ENCODE measurements at regions not wholly inside any gene's neighbourhood (a gene's known extent, or its start where the extent isn't known, plus 50 kb on each side); places are given as distances from the start of the nearest gene placed in this dataset.

- no peaks in the 10 kb centered on the region for H3K79me2 ChIP-seq (ENCODE audit: insufficient read depth, low read length)
- no peaks in the 10 kb centered on the region for H4K20me1 ChIP-seq (ENCODE audit: insufficient read depth, low read length)
- H3F3A ChIP-seq (ENCODE audit: insufficient read depth, low read length) = no peaks in the 10 kb centered on the region
- no peak overlapping the region for H2AFZ ChIP-seq (ENCODE audit: low read length)
- H3K36me3 ChIP-seq (ENCODE audit: insufficient read depth, low read length) = no peaks in the 10 kb centered on the region
- no peaks in the 10 kb centered on the region for H3K9me3 ChIP-seq (ENCODE audit: low read length)
- no peaks in the 10 kb centered on the region for H3K27me3 ChIP-seq (ENCODE audit: insufficient read depth, low read length)
- H3K9me2 ChIP-seq (ENCODE audit: low read depth, low read length) = no peaks in the 10 kb centered on the region
- no peak overlapping the region for H3K4me2 ChIP-seq (ENCODE audit: low read length)
- H3K27ac ChIP-seq (ENCODE audit: low read depth, low read length, poor library complexity, severe bottlenecking) = no peak overlapping the region
- no peak overlapping the region for H3K4me3 ChIP-seq (ENCODE audit: low read depth, low read length, poor library complexity, severe bottlenecking)
- H3K9ac ChIP-seq (ENCODE audit: low read length) = no peak overlapping the region
- no peak for TF ChIP-seq CTCF (IDR thresholded peaks at IDR 0.05; ENCODE audit: low read length)
- TF ChIP-seq EZH2 (IDR thresholded peaks at IDR 0.05; ENCODE audit: borderline replicate concordance, low read length) = no peak
- no peaks in the 10 kb centered on the region for H3K4me1 ChIP-seq (ENCODE audit: insufficient read depth, low read length, severe bottlenecking)
Observed at GRCh38 chr4:36549252-36549651, 267.8 kb downstream of the DTHD1 start.

- no peak overlapping the region for H3K4me3 ChIP-seq (ENCODE audit: low read depth, low read length, poor library complexity, severe bottlenecking)
- no peaks in the 10 kb centered on the region for H4K20me1 ChIP-seq (ENCODE audit: insufficient read depth, low read length)
- H3K4me2 ChIP-seq (ENCODE audit: low read length) = no peak overlapping the region
- no peaks in the 10 kb centered on the region for H3K9me3 ChIP-seq (ENCODE audit: low read length)
- H3F3A ChIP-seq (ENCODE audit: insufficient read depth, low read length) = no peaks in the 10 kb centered on the region
- TF ChIP-seq EZH2 (IDR thresholded peaks at IDR 0.05; ENCODE audit: borderline replicate concordance, low read length) (no peak), CTCF (IDR thresholded peaks at IDR 0.05; ENCODE audit: low read length) (no peak)
- H3K9me2 ChIP-seq (ENCODE audit: low read depth, low read length) = no peaks in the 10 kb centered on the region
- H3K36me3 ChIP-seq (ENCODE audit: insufficient read depth, low read length) = no peaks in the 10 kb centered on the region
- no peak overlapping the region for H3K27ac ChIP-seq (ENCODE audit: low read depth, low read length, poor library complexity, severe bottlenecking)
- no peaks in the 10 kb centered on the region for H3K79me2 ChIP-seq (ENCODE audit: insufficient read depth, low read length)
- no peaks in the 10 kb centered on the region for H3K4me1 ChIP-seq (ENCODE audit: insufficient read depth, low read length, severe bottlenecking)
- H2AFZ ChIP-seq (ENCODE audit: low read length) = no peak overlapping the region
- H3K9ac ChIP-seq (ENCODE audit: low read length) = no peak overlapping the region
- no peaks in the 10 kb centered on the region for H3K27me3 ChIP-seq (ENCODE audit: insufficient read depth, low read length)
Observed at GRCh38 chr4:36549992-36550391, 268.6 kb downstream of the DTHD1 start.

- TF ChIP-seq EZH2 (IDR thresholded peaks at IDR 0.05; ENCODE audit: borderline replicate concordance, low read length) (no peak), CTCF (IDR thresholded peaks at IDR 0.05; ENCODE audit: low read length) (no peak)
- H3K27ac ChIP-seq (ENCODE audit: low read depth, low read length, poor library complexity, severe bottlenecking) = no peak overlapping the region
Observed at GRCh38 chr4:36551697-36552214, 270.3 kb downstream of the DTHD1 start.

More at GRCh38 chr4:36551697-36552214, 270.3 kb downstream of the DTHD1 start:
- Histone ChIP-seq H3K9me2 (ENCODE audit: low read depth, low read length) (no peaks in the 10 kb centered on the region), H3K4me2 (ENCODE audit: low read length) (no peak overlapping the region), H3F3A (ENCODE audit: insufficient read depth, low read length) (no peaks in the 10 kb centered on the region), H4K20me1 (ENCODE audit: insufficient read depth, low read length) (no peaks in the 10 kb centered on the region), H3K4me3 (ENCODE audit: low read depth, low read length, poor library complexity, severe bottlenecking) (no peak overlapping the region), H3K36me3 (ENCODE audit: insufficient read depth, low read length) (no peaks in the 10 kb centered on the region), H3K9me3 (ENCODE audit: low read length) (no peaks in the 10 kb centered on the region), H3K79me2 (ENCODE audit: insufficient read depth, low read length) (no peaks in the 10 kb centered on the region), H3K4me1 (ENCODE audit: insufficient read depth, low read length, severe bottlenecking) (no peaks in the 10 kb centered on the region), H2AFZ (ENCODE audit: low read length) (no peak overlapping the region), H3K9ac (ENCODE audit: low read length) (no peak overlapping the region), H3K27me3 (ENCODE audit: insufficient read depth, low read length) (no peaks in the 10 kb centered on the region)

Data from OCI-LY1 (cell line).